ENCODE measurements at regions not wholly inside any gene's neighbourhood (a gene's known extent, or its start where the extent isn't known, plus 50 kb on each side); places are given as distances from the start of the nearest gene placed in this dataset.

DNA sequence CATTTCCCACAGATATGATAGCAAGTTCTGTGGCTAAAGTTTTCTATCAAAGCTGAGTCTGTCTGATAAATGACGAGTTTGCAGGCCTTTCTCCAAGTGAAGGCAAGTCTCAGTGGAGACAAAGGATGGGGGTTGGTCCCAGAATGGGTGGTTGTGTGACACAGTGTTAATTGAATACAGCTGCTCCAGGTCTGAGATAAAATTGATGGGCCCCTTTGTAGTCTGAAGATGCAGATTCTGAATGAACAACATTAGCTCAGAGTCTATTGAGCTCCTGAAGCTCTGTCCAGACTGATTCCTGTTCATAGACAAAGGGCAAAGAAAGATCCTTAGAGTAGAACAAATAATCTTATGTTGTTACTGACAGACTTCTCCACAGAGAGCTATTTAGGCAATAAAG lies 296.9 kb upstream of the CYRIA start:
- TF ChIP-seq, protein P1, sequence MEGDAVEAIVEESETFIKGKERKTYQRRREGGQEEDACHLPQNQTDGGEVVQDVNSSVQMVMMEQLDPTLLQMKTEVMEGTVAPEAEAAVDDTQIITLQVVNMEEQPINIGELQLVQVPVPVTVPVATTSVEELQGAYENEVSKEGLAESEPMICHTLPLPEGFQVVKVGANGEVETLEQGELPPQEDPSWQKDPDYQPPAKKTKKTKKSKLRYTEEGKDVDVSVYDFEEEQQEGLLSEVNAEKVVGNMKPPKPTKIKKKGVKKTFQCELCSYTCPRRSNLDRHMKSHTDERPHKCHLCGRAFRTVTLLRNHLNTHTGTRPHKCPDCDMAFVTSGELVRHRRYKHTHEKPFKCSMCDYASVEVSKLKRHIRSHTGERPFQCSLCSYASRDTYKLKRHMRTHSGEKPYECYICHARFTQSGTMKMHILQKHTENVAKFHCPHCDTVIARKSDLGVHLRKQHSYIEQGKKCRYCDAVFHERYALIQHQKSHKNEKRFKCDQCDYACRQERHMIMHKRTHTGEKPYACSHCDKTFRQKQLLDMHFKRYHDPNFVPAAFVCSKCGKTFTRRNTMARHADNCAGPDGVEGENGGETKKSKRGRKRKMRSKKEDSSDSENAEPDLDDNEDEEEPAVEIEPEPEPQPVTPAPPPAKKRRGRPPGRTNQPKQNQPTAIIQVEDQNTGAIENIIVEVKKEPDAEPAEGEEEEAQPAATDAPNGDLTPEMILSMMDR (IDR thresholded peaks at IDR 0.05; ENCODE audit: poor library complexity) = no peak
- TF ChIP-seq EZH2 (IDR thresholded peaks at IDR 0.05; ENCODE audit: borderline replicate concordance) (no peak), EZH2phosphoT487 (IDR thresholded peaks at IDR 0.05; ENCODE audit: low read depth, severe bottlenecking, unreplicated experiment) (no peak)

All from hepatocyte (in vitro differentiated cells).